SK-N-SH (cell line): ENCODE measurements at regions not wholly inside any gene's neighbourhood (a gene's known extent, or its start where the extent isn't known, plus 50 kb on each side); places are given as distances from the start of the nearest gene placed in this dataset.

Experiments
- CTCF ChIP-seq: fragments of 200-600 bp; sonication (generic); IDR thresholded peaks from 2 replicates; pipeline ENCODE4 v1.6.1; 2017; ENCODE audit warnings: antibody characterized with exemption, mild to moderate bottlenecking, moderate library complexity
- RAD21 ChIP-seq: IDR thresholded peaks from 2 replicates; pipeline ENCODE4 v1.6.1; 2012; ENCODE audit warnings: mild to moderate bottlenecking, low read length
- REST ChIP-seq: IDR thresholded peaks from 2 replicates; pipeline ENCODE4 v1.6.1; 2012; ENCODE audit warnings: mild to moderate bottlenecking, low read depth, low read length, moderate library complexity
- TEAD4 ChIP-seq: IDR thresholded peaks from 2 replicates; pipeline ENCODE4 v1.4.0; 2012; ENCODE audit warnings: mild to moderate bottlenecking, borderline replicate concordance; ENCODE audit not compliant: insufficient read depth
- ZBTB33 ChIP-seq: IDR thresholded peaks from 2 replicates; pipeline ENCODE4 v1.4.0; 2012; ENCODE audit warnings: low read depth, borderline replicate concordance

DNA sequence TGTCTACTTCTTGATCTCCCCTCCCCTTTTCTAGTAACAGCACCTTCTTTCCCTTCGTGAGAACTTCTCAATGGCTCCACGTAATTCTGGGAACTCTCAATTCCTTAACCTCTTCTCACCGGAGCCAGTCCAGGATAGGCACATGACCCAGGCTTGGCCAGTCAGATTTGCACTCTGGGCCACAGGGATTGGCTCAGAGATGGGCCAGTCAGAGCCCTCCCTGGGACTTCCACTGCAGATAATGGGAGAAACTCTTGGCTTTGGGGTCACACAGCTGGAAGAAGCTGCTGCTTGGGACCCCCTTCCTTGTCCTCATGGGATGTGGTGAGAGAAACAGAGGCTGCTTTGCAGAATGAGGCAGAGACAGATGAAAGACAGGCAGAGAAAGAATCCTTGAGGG lies 302.3 kb downstream of the PTPRU start:
- TF ChIP-seq REST (no peak), ZBTB33 (no peak), RAD21 (no peak), TEAD4 (no peak), CTCF (no peak)
